Hematopoietic multipotent progenitor cell treated with erythropoietin and hydrocortisone succinate and interleukin-3 and kit ligand, for 4 days (in vitro differentiated cells): ENCODE measurements at regions not wholly inside any gene's neighbourhood (a gene's known extent, or its start where the extent isn't known, plus 50 kb on each side); places are given as distances from the start of the nearest gene placed in this dataset.

Experiments
- DNase-seq: peaks from one replicate; pipeline ENCODE4 v3.0.0-alpha.2; 2015

DNA sequence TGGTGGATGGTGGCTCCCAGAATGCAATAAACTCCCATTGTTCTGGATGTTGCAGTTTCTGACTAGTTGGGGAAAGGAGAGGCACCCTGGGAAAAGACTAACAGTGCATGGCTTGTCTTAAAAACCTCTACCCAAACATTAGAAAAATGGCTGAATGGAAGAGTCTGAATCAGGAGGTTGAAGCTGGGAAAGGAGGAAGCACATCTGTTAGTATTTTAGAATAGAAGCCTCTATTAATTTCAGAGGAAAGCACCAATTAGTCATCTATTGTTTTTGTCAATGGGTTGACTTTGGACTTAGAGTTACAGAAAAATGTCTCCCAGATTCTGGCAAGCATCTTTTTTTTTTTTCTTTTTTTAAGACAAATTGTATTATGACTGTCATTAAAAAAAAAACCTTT is 56.1 kb upstream of the ELMO1 start:
- no peak for DNase-seq

- no peak for DNase-seq
These were observed 57.2 kb upstream of the ELMO1 start for GRCh38 chr7:37505750-37506353.

DNA sequence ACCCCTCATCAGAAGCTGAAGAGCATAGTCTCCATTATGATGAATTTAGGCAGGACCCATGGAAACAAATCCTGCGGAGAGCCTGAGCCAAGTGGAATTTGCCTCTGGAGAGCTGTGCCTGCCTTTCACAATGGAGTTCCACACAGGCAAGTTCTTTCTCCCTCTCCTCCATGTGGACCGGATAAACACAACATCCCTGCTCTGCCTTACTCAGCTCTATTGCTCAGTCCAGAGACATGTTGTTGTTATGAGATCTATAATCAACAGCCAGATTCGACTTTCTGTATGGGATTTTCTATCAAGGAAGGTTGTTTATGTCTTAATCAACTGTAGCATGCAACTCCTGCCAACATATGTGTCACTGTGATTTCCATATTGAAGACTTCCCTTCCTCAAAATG is 59.5 kb upstream of the ELMO1 start:
- no peak for DNase-seq

GRCh38 chr7:37510043-37510634 is 61.5 kb upstream of the ELMO1 start:
- DNase-seq = peak; percentile 76

GRCh38 chr7:37511915-37512314 is 63.3 kb upstream of the ELMO1 start:
- no peak for DNase-seq

GRCh38 chr7:37514497-37514896 is 65.8 kb upstream of the ELMO1 start:
- no peak for DNase-seq

- DNase-seq = peak; percentile 28
These were observed 68.0 kb upstream of the ELMO1 start for GRCh38 chr7:37516664-37517063.

DNA sequence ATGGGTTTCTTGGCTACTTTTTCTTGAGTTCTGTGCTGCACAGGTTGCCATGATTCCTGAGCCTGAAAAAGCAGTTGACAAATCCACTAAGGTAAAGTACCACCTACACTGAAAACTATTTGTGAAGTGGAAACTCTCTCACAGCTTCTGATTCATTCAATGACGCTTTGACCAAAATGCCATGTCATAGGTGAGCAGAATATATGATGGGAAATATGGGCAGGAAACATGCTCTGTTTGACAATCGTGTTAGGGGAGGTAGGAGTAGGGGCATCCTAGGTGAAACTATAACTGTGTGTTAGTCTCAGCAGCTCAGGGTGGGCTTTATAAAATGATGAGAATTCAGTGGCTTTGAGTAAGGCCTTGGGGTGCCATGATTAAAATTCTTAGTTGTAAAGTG is 69.6 kb upstream of the ELMO1 start:
- no peak for DNase-seq

- no peak for DNase-seq
These were observed 75.4 kb upstream of the ELMO1 start for GRCh38 chr7:37524056-37524455.

GRCh38 chr7:37524797-37525196 is 76.1 kb upstream of the ELMO1 start:
- DNase-seq = no peak

GRCh38 chr7:37526623-37527022 is 78.0 kb upstream of the ELMO1 start:
- DNase-seq = no peak

GRCh38 chr7:37527109-37527508 is 78.4 kb upstream of the ELMO1 start:
- DNase-seq = no peak

GRCh38 chr7:37531225-37531624 is 82.6 kb upstream of the ELMO1 start:
- DNase-seq = peak; percentile 83

DNA sequence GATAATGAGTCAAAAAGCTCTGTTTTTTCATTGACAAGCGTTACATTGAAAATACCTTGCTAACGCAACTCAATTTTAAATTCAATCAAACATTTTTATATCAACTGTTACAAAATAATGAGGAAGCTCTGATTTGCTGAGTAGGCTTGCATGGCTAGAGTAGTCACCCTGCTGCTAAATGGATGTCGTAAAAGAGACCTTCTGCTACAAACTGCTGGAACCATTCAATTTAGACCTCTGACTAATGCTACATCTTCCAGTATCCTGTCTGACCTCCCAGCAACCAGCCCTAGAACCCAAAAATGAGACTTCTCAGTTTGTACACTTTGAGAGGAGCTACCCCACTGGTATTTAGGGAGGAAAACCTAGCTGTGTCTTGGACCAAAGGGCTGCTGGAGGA is 84.0 kb upstream of the ELMO1 start:
- no peak for DNase-seq

GRCh38 chr7:37534893-37535610 is 86.4 kb upstream of the ELMO1 start:
- no peak for DNase-seq

GRCh38 chr7:37535841-37536240 is 87.2 kb upstream of the ELMO1 start:
- DNase-seq = no peak

DNA sequence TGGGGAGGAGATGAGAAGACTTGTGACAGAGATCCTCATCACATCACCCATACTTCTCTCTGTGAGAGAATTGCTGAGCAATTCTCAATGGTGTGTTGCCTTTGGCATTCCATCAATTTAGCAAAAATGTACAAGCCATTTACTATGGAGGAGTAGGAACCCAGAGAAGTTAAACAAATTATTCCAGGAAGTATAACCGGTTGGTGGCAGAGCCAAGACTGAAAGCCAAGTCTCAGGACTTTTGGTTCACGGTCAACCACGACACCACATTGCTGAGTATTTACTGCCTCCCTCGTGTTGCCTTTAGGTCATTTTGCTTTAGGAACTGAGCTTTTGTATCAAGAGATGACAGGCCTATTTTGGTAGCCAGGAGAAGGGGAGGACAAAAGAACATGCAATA is 88.0 kb upstream of the ELMO1 start:
- DNase-seq = no peak

- no peak for DNase-seq
These were observed 88.8 kb upstream of the ELMO1 start for GRCh38 chr7:37537439-37537838.

DNA sequence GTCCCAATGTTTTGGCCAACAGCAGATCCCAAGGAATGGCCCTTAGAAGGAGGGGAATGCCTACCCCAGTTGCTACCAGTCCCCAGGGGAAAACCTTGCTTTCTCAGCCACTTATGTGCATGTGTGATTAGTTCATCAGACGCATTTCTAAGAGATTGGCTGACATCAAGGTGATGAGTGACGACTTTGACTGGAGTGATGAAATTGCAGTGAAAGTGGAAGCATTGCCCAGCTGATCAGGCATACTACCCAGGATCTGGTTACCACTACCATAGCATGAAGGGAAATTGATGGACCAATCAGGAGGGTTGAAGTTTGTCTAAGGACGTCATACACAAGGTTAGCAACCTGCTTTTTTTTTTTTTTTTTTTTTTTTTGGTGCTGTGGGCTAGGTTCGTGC is 90.3 kb upstream of the ELMO1 start:
- DNase-seq = no peak

DNA sequence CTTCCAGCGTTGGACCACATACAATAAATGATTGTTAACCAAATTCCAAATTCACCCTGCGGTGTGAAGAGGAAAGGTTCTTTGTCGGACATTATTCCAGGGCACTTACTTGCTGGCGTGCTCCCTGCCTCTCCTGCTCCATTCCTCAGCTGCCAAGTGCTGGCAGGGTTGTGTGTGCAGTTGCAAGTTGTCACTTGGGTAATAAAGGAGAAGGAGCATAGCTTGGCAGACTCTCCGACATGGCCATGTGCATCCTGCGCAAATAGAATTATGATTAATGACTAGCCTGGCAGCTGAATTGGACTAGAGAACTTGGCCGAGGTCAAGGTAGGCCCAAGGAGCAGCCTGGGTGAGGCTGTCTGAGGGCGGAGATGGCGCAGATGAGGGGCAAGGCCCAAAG is 92.3 kb upstream of the ELMO1 start:
- no peak for DNase-seq

DNA sequence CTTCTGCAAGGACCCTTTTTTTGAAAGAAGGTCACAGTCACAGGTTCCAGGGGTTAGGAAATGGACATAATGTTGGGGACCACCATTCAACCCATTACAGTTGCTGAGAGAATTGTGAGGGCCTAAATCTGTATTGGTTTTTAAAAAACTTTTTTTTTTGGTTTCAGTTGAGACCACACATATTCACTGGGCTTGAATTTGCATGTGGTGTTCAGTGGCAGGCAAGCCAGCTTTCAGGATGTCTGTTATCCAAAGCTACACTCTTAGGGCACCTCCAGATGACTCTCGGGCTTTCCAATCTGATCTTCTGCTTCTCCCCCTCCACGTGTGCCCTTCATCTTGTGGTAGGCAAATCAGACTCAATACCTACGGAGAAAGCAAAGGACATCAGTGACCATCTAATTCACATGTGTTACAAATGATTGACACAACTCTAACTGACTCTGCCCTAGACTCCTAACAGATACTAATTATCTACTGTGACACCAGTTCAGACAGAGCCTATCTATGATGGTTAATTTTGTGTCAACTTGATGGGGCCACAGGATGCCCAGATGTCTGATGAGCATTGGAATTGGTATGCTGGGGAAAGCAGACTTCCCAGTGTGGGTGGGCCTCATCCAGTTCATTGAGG is 93.3 kb upstream of the ELMO1 start:
- no peak for DNase-seq

- DNase-seq = no peak
These were observed 97.2 kb upstream of the ELMO1 start for GRCh38 chr7:37545619-37546534.

DNA sequence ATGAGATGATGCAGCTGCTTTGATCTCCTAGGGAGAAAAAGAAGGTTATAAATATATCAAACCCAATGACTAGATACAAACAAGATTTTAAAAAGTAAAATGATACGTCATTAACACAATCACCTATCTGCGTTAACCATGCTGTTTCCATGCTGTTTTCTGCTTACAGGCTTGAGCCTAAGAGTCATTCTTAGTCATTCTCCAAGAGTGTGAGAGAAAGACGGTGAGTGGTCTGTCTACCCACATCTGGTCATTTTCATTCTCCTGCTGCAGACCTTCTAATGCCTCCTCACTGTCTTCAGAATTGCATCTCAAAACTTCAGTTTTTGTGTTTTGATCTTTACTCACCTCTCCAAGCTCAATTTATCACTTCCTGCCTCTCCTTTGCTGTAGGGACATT is 98.0 kb upstream of the ELMO1 start:
- no peak for DNase-seq
